ENCODE measurements at regions not wholly inside any gene's neighbourhood (a gene's known extent, or its start where the extent isn't known, plus 50 kb on each side); places are given as distances from the start of the nearest gene placed in this dataset.

- TF ChIP-seq ETS1 (IDR thresholded peaks at IDR 0.05) (no peak), NANOG (IDR thresholded peaks at IDR 0.05; ENCODE audit: borderline replicate concordance) (no peak), EZH2 (IDR thresholded peaks at IDR 0.05; ENCODE audit: low read depth, unreplicated experiment) (no peak), ZNF331 (CRISPR knock-in tag; IDR thresholded peaks at IDR 0.05; ENCODE audit: low read depth) (no peak), POLR2AphosphoS5 (IDR thresholded peaks at IDR 0.05; ENCODE audit: low read depth) (no peak), CREB1 (CRISPR knock-in tag; IDR thresholded peaks at IDR 0.05; ENCODE audit: low read depth) (no peak), EZH2phosphoT487 (IDR thresholded peaks at IDR 0.05; ENCODE audit: unreplicated experiment) (no peak)
Measured at GRCh38 chr12:92496790-92497189, 206.0 kb upstream of the PLEKHG7 start (continued).

- ATAC-seq (no peak), DNase-seq (ENCODE audit: low spot score) (no peak)
- Histone ChIP-seq H3K79me2 (replicated peaks; ENCODE audit: insufficient read depth) (no peaks in the 10 kb centered on the region), H3K4me3 (no peak overlapping the region), H2AFZ (no peak overlapping the region), H4K20me1 (replicated peaks; ENCODE audit: insufficient read depth) (no peaks in the 10 kb centered on the region), H3K36me3 (ENCODE audit: insufficient read depth) (no peaks in the 10 kb centered on the region), H3K27me3 (ENCODE audit: insufficient read depth) (no peaks in the 10 kb centered on the region), H3K9me2 (ENCODE audit: insufficient read depth) (peaks cover 24% of the 10 kb centered on the region), H3K4me2 (no peak overlapping the region), H3K27ac (ENCODE audit: low read depth) (no peak overlapping the region), H3K4me1 (ENCODE audit: insufficient read depth) (no peaks in the 10 kb centered on the region), H3F3A (replicated peaks; ENCODE audit: low read depth) (no peaks in the 10 kb centered on the region)
- H3K4me1 Mint-ChIP-seq, result peaks cover 4% of the 10 kb centered on the region; the same call in 1 of the 3 replicates
- H3K4me3 Mint-ChIP-seq, result no peak overlapping the region
- no peak for TF ChIP-seq NANOG (IDR thresholded peaks at IDR 0.05; ENCODE audit: borderline replicate concordance)
- no peak for TF ChIP-seq EZH2 (IDR thresholded peaks at IDR 0.05; ENCODE audit: low read depth, unreplicated experiment)
- no peak for TF ChIP-seq CREB1 (CRISPR knock-in tag; IDR thresholded peaks at IDR 0.05; ENCODE audit: low read depth)
- no peak for TF ChIP-seq REST (IDR thresholded peaks at IDR 0.05; ENCODE audit: unreplicated experiment)
- TF ChIP-seq JUNB (IDR thresholded peaks at IDR 0.05; ENCODE audit: unreplicated experiment), result no peak
- no peak for TF ChIP-seq ZNF114 (CRISPR knock-in tag; IDR thresholded peaks at IDR 0.05)
- no peak for TF ChIP-seq ETS1 (IDR thresholded peaks at IDR 0.05)
- no peak for TF ChIP-seq ZNF331 (CRISPR knock-in tag; IDR thresholded peaks at IDR 0.05; ENCODE audit: low read depth)
- no peak for TF ChIP-seq STAT1 (IDR thresholded peaks at IDR 0.05; ENCODE audit: unreplicated experiment)
- H3K36me3 Mint-ChIP-seq (ENCODE audit: low read depth), result no peaks in the 10 kb centered on the region; the same call in 2 of the 3 replicates
- no peaks in the 10 kb centered on the region for H3K27me3 Mint-ChIP-seq (ENCODE audit: insufficient read depth, low read depth, poor library complexity)
- 0 out of 3 replicates have a peak, but pooled peaks cover 8% of the 10 kb centered on the region for H3K9me3 Mint-ChIP-seq
- no peak overlapping the region for H3K27ac Mint-ChIP-seq
Measured at GRCh38 chr12:92495108-92495507, 207.7 kb upstream of the PLEKHG7 start.

All from GM23338 (cell line).